Heart right ventricle (tissue), 16 donors: ENCODE measurements at regions not wholly inside any gene's neighbourhood (a gene's known extent, or its start where the extent isn't known, plus 50 kb on each side); places are given as distances from the start of the nearest gene placed in this dataset.

Experiments used
- ATAC-seq, 8 donors: fragments of 200-7000 bp; cut with Tn5 transposase; one replicate each; pipeline ENCODE4 v1.9.1; 2020; ENCODE audit warnings: mild to moderate bottlenecking in 8 of 8, moderate library complexity in 8 of 8, moderate number of reproducible peaks in 1 of 8
- DNase-seq, 2 donors: peaks; one replicate each; pipeline ENCODE4 v3.0.0-alpha.2; 2020
- H3K27ac ChIP-seq, 10 donors: fragments of 200-600 bp; sonication (generic) in 2 of 10; one replicate each; pipeline versions ENCODE4 v1.5.0 to v1.8.0; 2020 to 2022; ENCODE audit warnings: mild to moderate bottlenecking in 3 of 10
- H3K27me3 ChIP-seq, 7 donors: fragments of 200-600 bp; one replicate each; pipeline ENCODE4 v1.8.0; 2021 to 2022; ENCODE audit warnings: mild to moderate bottlenecking in 2 of 7
- H3K36me3 ChIP-seq, 9 donors: fragments of 200-600 bp; sonication (generic) in 1 of 9; one replicate each; pipeline versions ENCODE4 v1.5.0 to v1.8.0; 2020 to 2022; ENCODE audit warnings: mild to moderate bottlenecking in 2 of 9
- H3K4me1 ChIP-seq, 9 donors: fragments of 200-600 bp; sonication (generic) in 1 of 9; one replicate each; pipeline versions ENCODE4 v1.5.0 to v1.8.0; 2020 to 2022; ENCODE audit warnings: mild to moderate bottlenecking in 4 of 9
- H3K4me3 ChIP-seq, 10 donors: fragments of 200-600 bp; sonication (generic) in 2 of 10; one replicate each; pipeline versions ENCODE4 v1.5.0 to v1.8.0; 2020 to 2022; ENCODE audit warnings: mild to moderate bottlenecking in 7 of 10, moderate library complexity in 2 of 10
- H3K9me3 ChIP-seq, 11 donors: fragments of 200-600 bp in 10 of 11; sonication (generic) in 2 of 11; one replicate each; pipeline versions ENCODE4 v1.5.0 to v1.8.0; 2013 to 2022; ENCODE audit warnings: mild to moderate bottlenecking in 2 of 11, control low read depth in 1 of 11, moderate library complexity in 1 of 11
- CTCF ChIP-seq, 9 donors: fragments of 200-600 bp; sonication (generic) in 2 of 9; IDR thresholded peaks; one replicate each; pipeline versions ENCODE4 v1.5.0 to v1.8.0; 2021 to 2022; ENCODE audit warnings: antibody characterized with exemption in 9 of 9, mild to moderate bottlenecking in 5 of 9, moderate library complexity in 1 of 9
- WGBS, 2 donors: extraction: QIAGEN DNeasy Blood & Tissue Kit; methylation state at CpG; one replicate each; pipeline ENCODE4 v1.1.7; 2013; ENCODE audit warnings: inconsistent platforms in 1 of 2; 5-methylcytosine and 5-hydroxymethylcytosine counted together
- intact Hi-C, 10 donors: fragments of 100-400 bp; cut with DNase I; formaldehyde crosslinking; loops; one replicate each; pipeline versions ENCODE4 v1.11.1 to v1.14.2; 2022
- donor health status: Arrhythmogenic right ventricular cardiomyopathy.
- donor health status: ischemic (EF 13 %, LVEDD 7.1; RV severe dilation, severe dysfunction).
- donor health status: healthy with polysubstance abuse.
- donor health status: DM: no; HTN: yes; CAD: no.
- donor health status: DM: no; HTN: no; CAD: no.
- donor health status: ischemic (EF 25% LVEDD 6.9; RV normal size, moderate dysfunction).
- donor health status: ischemic (EF 25% LVEDD 5.7; RV mildly dilated, moderate dysfunction).
- donor health status: healthy.
- donor health status: DM: yes; HTN: yes; CAD: no.
- donor health status: Ischemic cardiomyopathy.
- donor health status: ischemic (EF 35%, LVEDD 5.7; RV mildly dilated, moderate dysfunction).
- donor health status: nonischemic (EF 11% LVEDD 7.7; RV severe dilation, severe dysfunction).
- donor health status: DM: yes; HTN: yes; CAD: no.
- donor health status: PGD.
- donor health status: ischemic (EF 29% LVEDD 5.4; RV normal size, mild dysfunction).
- donor health status: nonischemic (EF 23%, LVEDD 6.1; RV moderate dilation, normal function).

GRCh38 chr7:115674467-115675024, 356.0 kb downstream of the TFEC start:
- no peaks in the 10 kb centered on the region for H3K36me3 ChIP-seq
- 70 to 74% methylated on average over 3 of the region's 3 CpGs for WGBS, 2 donors
- no peak overlapping the region for H3K27ac ChIP-seq
- ATAC-seq (no peak), DNase-seq (no peak)
- no peak overlapping the region for H3K4me3 ChIP-seq
- H3K4me1 ChIP-seq: no peaks in the 10 kb centered on the region
- TF ChIP-seq CTCF (IDR thresholded peaks at IDR 0.05): no peak
- intact Hi-C loops: loop anchor here in 3 of 10 donors (10.0 kb wide), 1 partner anchor 810 kb away; no protein-coding TSS in a partner anchor
- peaks cover 0 to 3% (median 0%) of the 10 kb centered on the region in 7 donors for H3K27me3 ChIP-seq
- H3K9me3 ChIP-seq: no peaks in the 10 kb centered on the region

- H3K9me3 ChIP-seq: no peaks in the 10 kb centered on the region
- ATAC-seq (no peak), DNase-seq (no peak)
- intact Hi-C loops: loop anchor here in 3 of 10 donors (10.0 kb wide), 1 partner anchor 807 kb away; no protein-coding TSS in a partner anchor
- no peak for TF ChIP-seq CTCF (IDR thresholded peaks at IDR 0.05)
- H3K36me3 ChIP-seq: no peaks in the 10 kb centered on the region
- no peak overlapping the region for H3K4me3 ChIP-seq
- no peaks in the 10 kb centered on the region for H3K4me1 ChIP-seq
- 76 to 78% methylated on average over 1 of the region's 1 CpG for WGBS, 2 donors
- H3K27ac ChIP-seq: no peak overlapping the region
- H3K27me3 ChIP-seq: peaks cover 0 to 12% (median 0%) of the 10 kb centered on the region in 7 donors
Observed at GRCh38 chr7:115672024-115672423, 358.5 kb downstream of the TFEC start.

- Histone ChIP-seq H3K4me3 (no peak overlapping the region), H3K27ac (no peak overlapping the region), H3K36me3 (no peaks in the 10 kb centered on the region), H3K9me3 (no peaks in the 10 kb centered on the region), H3K4me1 (no peaks in the 10 kb centered on the region), H3K27me3 (no peaks in the 10 kb centered on the region)
- no peak for DNase-seq
- intact Hi-C loops: no loop called here
- no peak for TF ChIP-seq CTCF (IDR thresholded peaks at IDR 0.05)
- ATAC-seq: no peak
Observed at GRCh38 chr7:115662676-115663075, 367.9 kb downstream of the TFEC start.

- H3K4me1 ChIP-seq: no peaks in the 10 kb centered on the region
- no peak for TF ChIP-seq CTCF (IDR thresholded peaks at IDR 0.05)
- no peaks in the 10 kb centered on the region for H3K9me3 ChIP-seq
- no peak for ATAC-seq
- 84 to 89% methylated on average over 2 of the region's 2 CpGs for WGBS, 2 donors
- H3K27ac ChIP-seq: no peak overlapping the region
- H3K36me3 ChIP-seq: no peaks in the 10 kb centered on the region
- H3K27me3 ChIP-seq: no peaks in the 10 kb centered on the region
- intact Hi-C loops: no loop called here
- H3K4me3 ChIP-seq: no peak overlapping the region
- DNase-seq: no peak
Observed at GRCh38 chr7:115662120-115662519, 368.4 kb downstream of the TFEC start.
